ACC112 (cell line): ENCODE measurements at regions not wholly inside any gene's neighbourhood (a gene's known extent, or its start where the extent isn't known, plus 50 kb on each side); places are given as distances from the start of the nearest gene placed in this dataset.
"Not testable (repeated sequence)": the region's sequence is repeated elsewhere in the genome, so short reads cannot be mapped to it uniquely, and the experiment has no call there.

Experiments
- H2AFZ ChIP-seq: fragments of 200-600 bp; sonication (generic); one replicate; pipeline ENCODE4 v1.6.0; 2017; ENCODE audit warnings: antibody characterized with exemption, low read length; ENCODE audit not compliant: unreplicated experiment
- H3K27ac ChIP-seq: fragments of 200-600 bp; sonication (generic); 2 replicates; pipeline ENCODE4 v1.5.1; 2014; ENCODE audit warnings: low read depth, mild to moderate bottlenecking, antibody characterized with exemption, low read length, moderate library complexity
- H3K27me3 ChIP-seq: fragments of 200-600 bp; sonication (generic); 2 replicates; pipeline ENCODE4 v1.6.1; 2014; ENCODE audit warnings: mild to moderate bottlenecking, antibody characterized with exemption, low read length, moderate library complexity, mixed read lengths; ENCODE audit not compliant: insufficient read depth
- H3K36me3 ChIP-seq: fragments of 200-600 bp; sonication (generic); 2 replicates; pipeline ENCODE4 v1.6.1; 2016; ENCODE audit warnings: mild to moderate bottlenecking, antibody characterized with exemption, low read length, moderate library complexity, mixed read lengths; ENCODE audit not compliant: insufficient read depth
- H3K4me1 ChIP-seq: fragments of 200-600 bp; sonication (generic); one replicate; pipeline ENCODE4 v1.6.1; 2016; ENCODE audit warnings: low read length, mixed read lengths; ENCODE audit not compliant: insufficient read depth, unreplicated experiment, control insufficient read depth
- H3K4me3 ChIP-seq: fragments of 200-600 bp; sonication (generic); 2 replicates; pipeline ENCODE4 v1.5.1; 2014; ENCODE audit warnings: mild to moderate bottlenecking, low read depth, low read length
- H3K79me2 ChIP-seq: fragments of 200-600 bp; sonication (generic); one replicate; pipeline ENCODE4 v1.6.0; 2016; ENCODE audit warnings: low read length; ENCODE audit not compliant: control insufficient read depth, unreplicated experiment, insufficient read depth

DNA sequence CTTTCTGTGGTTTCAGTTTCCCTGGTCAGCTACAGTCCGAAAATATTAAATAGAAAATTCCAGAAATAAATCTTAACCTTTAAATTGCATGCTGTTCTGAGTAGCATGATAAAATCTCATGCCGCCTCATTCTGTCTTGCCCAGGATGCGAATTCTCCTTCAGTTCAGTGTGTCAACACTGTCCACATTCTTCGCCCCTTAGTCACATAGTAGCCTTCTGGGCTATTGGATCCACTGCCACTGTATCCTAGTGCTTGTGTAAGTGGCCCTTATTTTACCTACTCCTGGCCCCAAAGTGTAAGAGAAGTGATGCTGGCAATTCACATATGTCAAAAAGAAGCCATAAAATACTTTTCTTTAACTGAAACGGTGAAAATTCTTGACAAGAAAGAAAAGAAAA lies 129.6 kb downstream of the ZWINT start:
- Histone ChIP-seq H3K4me1 (no peaks in the 10 kb centered on the region), H3K27me3 (no peaks in the 10 kb centered on the region), H3K27ac (no peak overlapping the region), H2AFZ (no peak overlapping the region), H3K79me2 (no peaks in the 10 kb centered on the region), H3K36me3 (no peaks in the 10 kb centered on the region), H3K4me3 (no peak overlapping the region)

DNA sequence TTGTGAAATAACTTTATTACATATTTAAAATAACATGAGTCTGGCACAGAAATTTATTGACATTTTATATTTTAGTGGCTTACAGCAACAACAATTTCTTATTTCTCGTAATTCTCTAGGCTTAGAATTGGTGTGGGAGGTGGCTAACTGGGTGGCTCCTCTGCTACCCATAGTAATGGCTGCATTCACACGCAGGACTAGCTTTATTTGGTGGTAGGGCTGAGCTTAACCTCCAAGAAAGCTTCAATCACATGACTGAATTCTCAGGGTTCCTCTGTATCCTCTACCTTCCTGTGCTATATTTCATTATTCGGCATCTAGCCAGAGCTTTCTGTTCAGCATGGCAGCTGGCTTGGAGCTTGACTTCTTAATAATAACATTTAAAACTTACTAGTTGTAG lies 138.8 kb downstream of the ZWINT start:
- no peaks in the 10 kb centered on the region for H3K79me2 ChIP-seq
- no peaks in the 10 kb centered on the region for H3K36me3 ChIP-seq
- no peak overlapping the region for H2AFZ ChIP-seq
- no peaks in the 10 kb centered on the region for H3K4me1 ChIP-seq
- no peaks in the 10 kb centered on the region for H3K27me3 ChIP-seq
- no peak overlapping the region for H3K27ac ChIP-seq
- H3K4me3 ChIP-seq, result no peak overlapping the region

DNA sequence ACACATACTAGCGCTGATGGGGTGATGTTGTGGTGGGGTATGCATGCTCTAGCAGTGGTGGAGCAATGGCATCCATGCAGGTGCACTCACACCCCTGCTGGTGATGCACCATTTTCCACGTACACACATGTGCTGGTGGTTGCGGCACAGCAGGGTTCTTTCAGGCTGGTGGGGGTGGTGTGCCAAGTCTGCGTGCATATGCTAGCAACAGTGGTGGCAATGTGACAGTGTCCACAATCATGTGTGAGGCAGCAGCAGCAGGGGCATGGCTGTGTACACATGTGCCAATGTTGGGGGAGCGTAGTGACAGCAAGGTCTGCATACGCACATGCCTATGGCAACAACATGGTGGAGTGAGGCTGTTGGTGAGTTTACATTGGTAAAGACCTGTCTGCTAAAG lies 148.1 kb downstream of the ZWINT start:
- Histone ChIP-seq H3K4me1 (no peaks in the 10 kb centered on the region), H3K27ac (no peak overlapping the region), H2AFZ (no peak overlapping the region), H3K4me3 (no peak overlapping the region), H3K79me2 (no peaks in the 10 kb centered on the region), H3K27me3 (no peaks in the 10 kb centered on the region), H3K36me3 (no peaks in the 10 kb centered on the region)

DNA sequence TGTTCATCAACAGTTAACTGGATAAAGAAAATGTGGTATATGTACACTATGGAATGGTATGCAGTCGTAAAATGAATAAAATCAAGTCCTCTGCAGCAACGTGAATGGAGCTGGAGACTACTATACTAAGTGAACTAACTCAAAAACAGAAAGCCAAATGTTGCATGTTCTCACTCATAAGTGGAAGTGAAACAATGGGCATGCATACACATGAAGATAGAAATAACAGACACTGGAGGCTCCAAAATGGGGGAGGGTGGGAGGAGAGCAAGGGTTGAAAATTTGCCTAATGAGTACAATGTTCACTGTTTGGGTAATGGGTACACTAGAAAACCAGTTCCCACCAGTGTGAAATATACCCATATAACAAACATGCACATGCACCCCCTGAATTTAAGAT lies 179.5 kb downstream of the ZWINT start:
- H3K4me1 ChIP-seq, result no peaks in the 10 kb centered on the region
- H3K79me2 ChIP-seq, result no peaks in the 10 kb centered on the region
- no peaks in the 10 kb centered on the region for H3K27me3 ChIP-seq
- no peak overlapping the region for H3K4me3 ChIP-seq
- H3K36me3 ChIP-seq, result no peaks in the 10 kb centered on the region
- no peak overlapping the region for H3K27ac ChIP-seq
- no peak overlapping the region for H2AFZ ChIP-seq

GRCh38 chr10:56178210-56178609 lies 182.8 kb downstream of the ZWINT start:
- Histone ChIP-seq H2AFZ (no peak overlapping the region), H3K36me3 (no peaks in the 10 kb centered on the region), H3K79me2 (no peaks in the 10 kb centered on the region), H3K4me3 (no peak overlapping the region), H3K4me1 (no peaks in the 10 kb centered on the region), H3K27me3 (no peaks in the 10 kb centered on the region), H3K27ac (no peak overlapping the region)

DNA sequence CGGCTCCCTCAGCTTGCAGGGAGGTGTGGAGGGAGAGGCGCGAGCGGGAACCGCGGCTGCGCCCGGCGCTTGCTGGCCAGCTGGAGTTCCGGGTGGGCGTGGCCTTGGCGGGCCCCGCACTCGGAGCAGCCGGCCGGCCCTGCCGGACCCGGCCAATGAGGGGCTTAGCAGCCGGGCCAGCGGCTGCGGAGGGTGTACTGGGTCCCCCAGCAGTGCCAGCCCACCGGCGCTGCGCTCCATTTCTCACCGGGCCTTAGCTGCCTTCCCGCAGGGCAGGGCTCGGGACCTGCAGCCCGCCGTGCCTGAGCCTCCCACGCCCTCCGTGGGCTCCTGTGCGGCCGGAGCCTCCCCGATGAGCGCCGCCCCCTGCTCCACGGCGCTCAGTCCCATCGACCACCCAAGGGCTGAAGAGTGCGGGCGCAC lies 206.0 kb downstream of the ZWINT start:
- not testable (repeated sequence) for H3K36me3 ChIP-seq, H3K4me1 ChIP-seq, H3K27ac ChIP-seq, H3K79me2 ChIP-seq, H3K27me3 ChIP-seq, H2AFZ ChIP-seq, H3K4me3 ChIP-seq

DNA sequence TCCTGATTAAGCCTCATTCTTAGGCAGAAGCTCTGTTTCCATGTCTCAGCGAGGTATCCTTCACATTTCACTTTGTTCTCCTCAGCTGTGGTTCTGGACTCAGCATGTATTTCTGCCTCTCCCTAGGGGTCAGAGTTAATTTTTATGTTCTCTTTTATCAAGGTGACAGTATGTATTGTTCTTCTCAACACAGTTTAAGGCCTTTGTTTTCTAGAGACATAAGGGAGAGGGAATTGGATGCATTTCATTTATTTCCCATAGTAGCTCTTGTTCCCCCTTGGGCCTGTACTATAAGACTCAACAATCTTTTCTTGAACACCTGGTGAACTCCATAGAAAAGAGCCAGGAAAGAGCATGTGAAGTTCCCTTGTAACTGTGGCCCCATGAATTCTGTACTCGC lies 214.3 kb downstream of the ZWINT start:
- Histone ChIP-seq H3K79me2 (no peaks in the 10 kb centered on the region), H3K36me3 (no peaks in the 10 kb centered on the region), H3K4me3 (no peak overlapping the region), H3K4me1 (no peaks in the 10 kb centered on the region), H2AFZ (no peak overlapping the region), H3K27ac (no peak overlapping the region), H3K27me3 (no peaks in the 10 kb centered on the region)

DNA sequence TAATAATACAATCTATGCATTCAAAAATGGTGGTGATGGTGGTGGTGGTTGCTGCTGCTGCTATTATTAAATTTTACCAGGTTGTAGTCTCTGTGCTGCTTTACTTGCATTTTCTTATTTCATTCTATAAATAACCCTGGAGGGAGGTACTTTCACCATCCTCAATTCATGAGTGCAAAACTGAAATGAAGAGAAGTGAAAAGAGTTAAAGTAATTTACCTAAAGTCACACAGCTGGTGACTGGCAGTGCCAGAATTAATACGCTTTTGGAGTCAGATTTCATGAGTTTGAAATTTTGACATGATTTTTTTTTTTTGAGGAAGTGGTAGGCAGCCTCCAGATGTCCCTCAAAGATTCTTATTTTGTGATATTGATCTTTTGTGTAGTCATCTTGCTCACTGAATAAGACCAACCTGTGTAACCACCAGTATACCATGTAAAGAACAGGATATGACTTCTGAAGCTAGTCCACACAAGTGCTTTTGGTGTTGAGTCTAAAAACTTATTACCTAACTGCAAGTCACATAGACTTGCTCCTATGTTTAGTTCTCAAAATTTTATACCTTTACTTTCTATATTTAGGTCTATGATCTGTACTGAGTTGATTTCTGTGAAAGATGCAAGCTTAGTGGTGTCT lies 218.8 kb downstream of the ZWINT start:
- H3K36me3 ChIP-seq, result no peaks in the 10 kb centered on the region
- no peak overlapping the region for H3K27ac ChIP-seq
- no peak overlapping the region for H3K4me3 ChIP-seq
- no peaks in the 10 kb centered on the region for H3K4me1 ChIP-seq
- no peaks in the 10 kb centered on the region for H3K27me3 ChIP-seq
- no peak overlapping the region for H2AFZ ChIP-seq
- no peaks in the 10 kb centered on the region for H3K79me2 ChIP-seq

- H3K79me2 ChIP-seq, result no peaks in the 10 kb centered on the region
- H3K27ac ChIP-seq, result no peak overlapping the region
- H3K4me1 ChIP-seq, result no peaks in the 10 kb centered on the region
- no peaks in the 10 kb centered on the region for H3K36me3 ChIP-seq
- no peaks in the 10 kb centered on the region for H3K27me3 ChIP-seq
- H2AFZ ChIP-seq, result no peak overlapping the region
- no peak overlapping the region for H3K4me3 ChIP-seq
Observed at GRCh38 chr10:56139405-56139804, 221.7 kb downstream of the ZWINT start.

DNA sequence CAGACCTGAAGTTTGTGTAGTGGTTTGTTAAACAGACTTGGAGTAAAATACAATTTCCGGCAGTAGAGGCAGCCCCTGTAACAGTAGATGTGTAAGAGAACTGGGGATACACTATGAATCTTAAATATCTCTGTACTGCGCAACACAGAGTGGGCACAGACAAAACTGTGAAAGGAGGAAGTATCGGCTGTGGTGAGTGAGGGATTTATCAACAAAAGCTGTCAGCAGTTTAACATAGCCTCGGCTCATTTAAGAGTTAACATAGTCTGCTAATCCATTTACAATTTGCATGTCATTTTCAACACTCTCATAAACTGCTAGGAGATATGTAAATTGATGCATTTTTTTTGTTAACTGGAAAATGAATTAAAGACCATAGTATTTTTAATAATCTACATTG lies 225.2 kb downstream of the ZWINT start:
- no peaks in the 10 kb centered on the region for H3K79me2 ChIP-seq
- no peak overlapping the region for H3K4me3 ChIP-seq
- no peaks in the 10 kb centered on the region for H3K4me1 ChIP-seq
- no peak overlapping the region for H3K27ac ChIP-seq
- H3K27me3 ChIP-seq, result no peaks in the 10 kb centered on the region
- no peaks in the 10 kb centered on the region for H3K36me3 ChIP-seq
- no peak overlapping the region for H2AFZ ChIP-seq

- H2AFZ ChIP-seq, result no peak overlapping the region
- H3K79me2 ChIP-seq, result no peaks in the 10 kb centered on the region
- no peaks in the 10 kb centered on the region for H3K4me1 ChIP-seq
- no peaks in the 10 kb centered on the region for H3K36me3 ChIP-seq
- no peak overlapping the region for H3K4me3 ChIP-seq
- H3K27me3 ChIP-seq, result no peaks in the 10 kb centered on the region
- H3K27ac ChIP-seq, result no peak overlapping the region
Observed at GRCh38 chr10:56123247-56123646, 237.8 kb downstream of the ZWINT start.
